Activated B cell treated with CpG ODN at 0.5 μM for 24 hours (primary cell): ENCODE measurements at regions not wholly inside any gene's neighbourhood (a gene's known extent, or its start where the extent isn't known, plus 50 kb on each side); places are given as distances from the start of the nearest gene placed in this dataset.

Experiments used
- ATAC-seq: fragments of 200-7000 bp; cut with Tn5 transposase; one replicate; pipeline ENCODE4 v1.10.0; 2021; ENCODE audit warnings: low read depth, mild to moderate bottlenecking, moderate library complexity
- CTCF ChIA-PET: fragments of 350-600 bp; sonication (Branson Sonifier 250); formaldehyde crosslinking; loops from one replicate; lab custom pipeline; 2021; ENCODE audit warnings: antibody characterized with exemption; lab: Charles Lee
- POLR2A ChIA-PET: fragments of 350-600 bp; sonication (Branson Sonifier 250); formaldehyde crosslinking; loops from one replicate; lab custom pipeline; 2021; ENCODE audit warnings: antibody characterized with exemption; lab: Charles Lee
- DNase-seq: peaks from one replicate; pipeline ENCODE4 v3.0.0; 2022
- H3K27ac Mint-ChIP-seq: one replicate; pipeline ENCODE4 v1.8.0; 2020; ENCODE audit warnings: mixed read lengths
- H3K27me3 Mint-ChIP-seq: one replicate; pipeline ENCODE4 v1.8.0; 2021; ENCODE audit warnings: mixed read lengths
- H3K36me3 Mint-ChIP-seq: one replicate; pipeline ENCODE4 v1.8.0; 2021; ENCODE audit warnings: low read depth, mixed read lengths
- H3K4me1 Mint-ChIP-seq: one replicate; pipeline ENCODE4 v1.8.0; 2021; ENCODE audit warnings: mixed read lengths
- H3K4me3 Mint-ChIP-seq: one replicate; pipeline ENCODE4 v1.8.0; 2020; ENCODE audit warnings: mild to moderate bottlenecking, mixed read lengths
- H3K9me3 Mint-ChIP-seq: one replicate; pipeline ENCODE4 v1.8.0; 2020; ENCODE audit warnings: mixed read lengths
- CTCF ChIP-seq: fragments of 200-600 bp; IDR thresholded peaks from one replicate; pipeline ENCODE4 v1.8.0; 2022; ENCODE audit warnings: antibody characterized with exemption, mild to moderate bottlenecking
- intact Hi-C: fragments of 100-400 bp; cut with micrococcal nuclease; formaldehyde crosslinking; loops from one replicate; pipeline ENCODE4 v1.15.1; 2024

GRCh38 chr2:180174580-180174979 lies 167.5 kb upstream of the CWC22 start:
- ChIA-PET CTCF (no interaction called here), POLR2A (no interaction called here)

GRCh38 chr2:180169474-180169873 lies 162.4 kb upstream of the CWC22 start:
- POLR2A ChIA-PET, result no interaction called here
- Mint-ChIP-seq H3K4me1 (no peaks in the 10 kb centered on the region), H3K27me3 (peaks cover 4% of the 10 kb centered on the region), H3K36me3 (no peaks in the 10 kb centered on the region), H3K4me3 (no peak overlapping the region), H3K27ac (no peak overlapping the region), H3K9me3 (peaks cover 13% of the 10 kb centered on the region)
- CTCF ChIA-PET, result no interaction called here
- no peak for TF ChIP-seq CTCF
- DNase-seq (no peak), ATAC-seq (no peak)
- intact Hi-C loops, result no loop called here

More at GRCh38 chr2:180174580-180174979, 167.5 kb upstream of the CWC22 start:
- H3K27ac Mint-ChIP-seq, result no peak overlapping the region
- no peak for DNase-seq
- ATAC-seq, result no peak
- intact Hi-C loops, result no loop called here
- no peak for TF ChIP-seq CTCF
- H3K27me3 Mint-ChIP-seq, result peaks cover 4% of the 10 kb centered on the region
- H3K4me3 Mint-ChIP-seq, result no peak overlapping the region
- H3K4me1 Mint-ChIP-seq, result no peaks in the 10 kb centered on the region
- H3K36me3 Mint-ChIP-seq, result no peaks in the 10 kb centered on the region
- peaks cover 9% of the 10 kb centered on the region for H3K9me3 Mint-ChIP-seq

- no peak for DNase-seq
- Mint-ChIP-seq H3K27me3 (no peaks in the 10 kb centered on the region), H3K9me3 (no peaks in the 10 kb centered on the region), H3K36me3 (no peaks in the 10 kb centered on the region), H3K4me1 (no peaks in the 10 kb centered on the region), H3K27ac (no peak overlapping the region), H3K4me3 (no peak overlapping the region)
- no peak for ATAC-seq
- CTCF ChIA-PET, result no interaction called here
- intact Hi-C loops, result no loop called here
- POLR2A ChIA-PET, result no interaction called here
- TF ChIP-seq CTCF, result no peak
Observed at GRCh38 chr2:180161415-180161814, 154.3 kb upstream of the CWC22 start.

GRCh38 chr2:180159921-180160320 lies 152.8 kb upstream of the CWC22 start:
- H3K27me3 Mint-ChIP-seq, result no peaks in the 10 kb centered on the region
- no peaks in the 10 kb centered on the region for H3K9me3 Mint-ChIP-seq
- ChIA-PET POLR2A (no interaction called here), CTCF (no interaction called here)
- H3K4me3 Mint-ChIP-seq, result no peak overlapping the region
- H3K27ac Mint-ChIP-seq, result no peak overlapping the region
- intact Hi-C loops, result no loop called here
- TF ChIP-seq CTCF, result no peak
- no peaks in the 10 kb centered on the region for H3K36me3 Mint-ChIP-seq
- no peaks in the 10 kb centered on the region for H3K4me1 Mint-ChIP-seq
- no peak for ATAC-seq
- DNase-seq, result no peak

GRCh38 chr2:180158961-180159360 lies 151.9 kb upstream of the CWC22 start:
- H3K27ac Mint-ChIP-seq, result no peak overlapping the region
- no peaks in the 10 kb centered on the region for H3K9me3 Mint-ChIP-seq
- ChIA-PET CTCF (no interaction called here), POLR2A (no interaction called here)
- ATAC-seq (no peak), DNase-seq (no peak)
- H3K36me3 Mint-ChIP-seq, result no peaks in the 10 kb centered on the region
- no peak for TF ChIP-seq CTCF
- intact Hi-C loops, result no loop called here
- H3K4me1 Mint-ChIP-seq, result no peaks in the 10 kb centered on the region
- H3K4me3 Mint-ChIP-seq, result no peak overlapping the region
- no peaks in the 10 kb centered on the region for H3K27me3 Mint-ChIP-seq
